8988T (cell line): ENCODE measurements at regions not wholly inside any gene's neighbourhood (a gene's known extent, or its start where the extent isn't known, plus 50 kb on each side); places are given as distances from the start of the nearest gene placed in this dataset.
"Not testable (repeated sequence)": the region's sequence is repeated elsewhere in the genome, so short reads cannot be mapped to it uniquely, and the experiment has no call there.

Experiments used
- DNase-seq: peaks from one replicate; pipeline ENCODE4 v3.0.0; 2011

DNA sequence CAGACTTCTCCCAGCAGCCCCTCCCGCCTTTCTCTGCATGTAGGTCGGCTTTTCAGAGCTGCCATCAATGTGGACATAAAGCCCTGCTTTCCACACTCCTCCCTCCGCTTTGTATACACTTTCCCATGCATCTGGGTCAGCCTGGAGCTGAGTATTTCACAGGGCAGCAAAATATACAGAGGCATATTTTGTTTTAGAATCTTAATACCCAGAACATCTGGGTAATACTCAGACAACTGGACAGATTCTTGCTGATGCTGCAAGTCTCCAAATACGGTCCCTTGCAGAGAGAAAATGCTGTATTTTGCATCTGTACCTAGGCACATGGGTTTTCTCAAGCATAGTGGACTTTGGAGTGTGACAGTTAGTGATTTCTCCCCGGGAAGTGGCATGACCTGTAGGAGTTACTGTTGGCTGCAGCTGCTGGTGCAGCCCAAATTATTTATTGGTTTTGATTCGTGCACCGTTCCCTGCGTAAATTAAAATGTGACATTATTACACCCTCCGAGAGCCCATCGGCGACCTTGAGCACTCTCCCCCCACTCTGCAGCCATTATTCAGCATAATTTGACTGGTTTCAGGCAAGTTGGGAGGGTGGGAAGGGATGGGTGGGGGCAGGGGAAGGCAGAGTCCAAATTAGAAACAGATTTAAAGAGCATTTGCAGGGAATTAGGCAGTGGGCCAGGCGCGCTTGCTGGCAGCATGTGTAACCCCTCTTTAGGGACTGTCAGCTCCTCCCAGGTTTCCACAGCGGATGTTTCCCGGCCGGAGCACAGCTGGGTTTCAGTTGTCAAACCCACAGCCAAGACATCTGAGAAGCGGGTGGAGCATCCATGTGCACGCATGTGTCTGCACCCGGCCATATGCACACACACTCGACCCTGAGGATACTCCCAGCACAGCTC is 100.8 kb downstream of the CPN2 start:
- no peak for DNase-seq

DNA sequence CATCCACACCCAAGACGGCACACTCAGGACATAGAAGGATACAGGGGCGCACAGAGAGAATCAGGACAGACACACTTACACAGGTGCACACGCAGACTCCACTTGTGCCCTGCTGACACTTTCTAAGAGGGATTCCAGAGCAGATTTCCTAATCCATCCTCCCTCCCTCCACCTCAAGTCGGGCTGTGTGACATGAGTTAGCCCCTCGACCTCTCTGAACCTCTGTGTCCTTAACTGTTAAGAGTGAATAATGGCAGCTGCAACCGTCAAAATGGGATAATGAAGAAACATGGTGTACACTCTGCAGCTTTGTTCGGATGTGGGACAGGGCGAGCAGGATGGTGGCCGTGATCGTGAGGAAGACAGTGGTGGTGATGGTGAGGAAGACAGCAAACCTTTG is 100.1 kb downstream of the CPN2 start:
- DNase-seq, result no peak

DNA sequence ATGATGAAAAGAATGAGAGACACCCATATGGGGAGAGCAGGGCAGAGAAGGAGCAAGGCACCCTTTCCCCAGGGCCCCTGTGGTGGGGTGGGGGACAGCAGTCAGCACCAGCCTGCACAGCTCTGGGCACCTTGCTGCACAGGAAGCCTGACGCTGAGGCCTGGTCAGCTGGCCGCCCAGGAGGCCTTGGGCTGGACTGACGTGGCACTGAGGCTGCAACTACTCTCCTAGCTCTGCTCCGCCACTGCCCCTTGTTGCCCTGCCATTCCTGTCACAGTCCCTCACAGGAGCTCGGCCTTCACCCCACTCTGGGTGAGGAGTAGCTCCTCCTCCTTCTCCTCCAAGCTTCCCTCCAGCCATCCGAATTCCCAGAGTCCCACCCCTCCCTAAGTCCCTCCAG is 99.7 kb downstream of the CPN2 start:
- no peak for DNase-seq

DNA sequence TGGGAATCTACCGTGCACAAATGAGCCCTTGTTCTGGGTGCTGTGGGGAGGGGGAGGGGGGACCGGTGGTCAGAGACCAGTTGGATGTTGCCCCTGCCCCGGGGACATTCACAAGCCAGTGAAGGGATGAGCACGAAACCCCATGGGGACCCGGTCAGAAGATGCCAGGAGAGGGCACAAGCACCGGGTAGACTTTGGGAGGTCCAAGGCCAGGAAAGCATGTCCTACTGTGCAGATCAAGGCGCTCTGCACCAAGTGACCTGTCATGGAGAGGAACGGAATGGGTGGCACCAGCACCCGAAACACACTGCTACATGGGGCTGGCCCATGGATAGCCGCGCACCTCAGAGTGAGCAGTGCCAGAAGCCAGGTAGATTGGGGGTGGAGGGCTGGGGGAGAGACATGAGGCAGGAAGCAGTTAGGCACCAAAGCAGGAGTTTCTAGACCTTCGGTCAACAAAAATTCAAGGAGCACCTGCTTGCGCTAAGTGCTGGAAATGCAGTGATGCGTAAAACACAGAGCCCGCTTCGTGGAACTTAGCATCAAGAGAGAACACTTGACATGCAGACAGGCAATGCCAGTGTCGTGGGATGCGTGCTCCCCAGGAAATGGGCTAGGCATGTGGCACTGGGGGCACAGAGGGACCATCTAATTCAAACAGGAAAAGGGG is 99.1 kb downstream of the CPN2 start:
- DNase-seq, result no peak

DNA sequence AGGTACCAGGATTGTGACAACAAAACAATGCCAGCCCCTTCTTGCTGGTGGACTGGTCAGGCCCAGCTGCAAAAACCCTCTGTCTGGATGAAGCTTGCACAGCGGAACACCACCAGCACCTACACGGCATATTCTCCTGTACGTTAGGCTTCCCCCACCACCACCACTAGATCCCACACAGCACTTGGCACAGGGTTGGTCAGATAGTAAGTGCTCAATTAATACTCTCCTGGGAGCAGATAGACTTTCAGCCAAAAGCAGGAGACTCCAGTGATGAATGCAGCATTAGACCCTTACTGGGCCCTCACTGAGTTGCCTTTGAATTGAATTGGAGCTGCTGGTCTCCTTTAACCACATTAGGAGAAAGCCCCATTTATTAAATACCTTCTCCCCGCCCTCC is 97.9 kb downstream of the CPN2 start:
- no peak for DNase-seq

DNA sequence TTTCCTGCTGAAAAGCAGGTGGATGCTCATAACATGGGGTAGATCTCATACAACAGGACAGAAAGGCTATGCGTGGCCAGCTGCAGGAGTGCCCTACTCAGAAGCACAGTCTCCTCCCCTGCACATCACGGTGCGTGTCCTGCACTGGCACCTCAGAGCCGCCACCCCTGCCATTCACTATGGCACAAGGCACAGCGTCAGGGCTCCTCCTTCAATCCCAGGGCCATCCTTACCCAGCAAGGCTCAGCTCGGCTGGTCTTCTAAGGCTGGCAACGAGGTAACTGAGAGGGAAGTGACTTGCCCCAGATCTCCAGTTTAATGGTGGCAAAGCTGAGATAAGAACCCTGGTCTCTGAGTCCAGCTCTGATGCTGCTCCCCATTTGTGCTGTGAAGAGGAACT is 97.1 kb downstream of the CPN2 start:
- DNase-seq, result no peak

DNA sequence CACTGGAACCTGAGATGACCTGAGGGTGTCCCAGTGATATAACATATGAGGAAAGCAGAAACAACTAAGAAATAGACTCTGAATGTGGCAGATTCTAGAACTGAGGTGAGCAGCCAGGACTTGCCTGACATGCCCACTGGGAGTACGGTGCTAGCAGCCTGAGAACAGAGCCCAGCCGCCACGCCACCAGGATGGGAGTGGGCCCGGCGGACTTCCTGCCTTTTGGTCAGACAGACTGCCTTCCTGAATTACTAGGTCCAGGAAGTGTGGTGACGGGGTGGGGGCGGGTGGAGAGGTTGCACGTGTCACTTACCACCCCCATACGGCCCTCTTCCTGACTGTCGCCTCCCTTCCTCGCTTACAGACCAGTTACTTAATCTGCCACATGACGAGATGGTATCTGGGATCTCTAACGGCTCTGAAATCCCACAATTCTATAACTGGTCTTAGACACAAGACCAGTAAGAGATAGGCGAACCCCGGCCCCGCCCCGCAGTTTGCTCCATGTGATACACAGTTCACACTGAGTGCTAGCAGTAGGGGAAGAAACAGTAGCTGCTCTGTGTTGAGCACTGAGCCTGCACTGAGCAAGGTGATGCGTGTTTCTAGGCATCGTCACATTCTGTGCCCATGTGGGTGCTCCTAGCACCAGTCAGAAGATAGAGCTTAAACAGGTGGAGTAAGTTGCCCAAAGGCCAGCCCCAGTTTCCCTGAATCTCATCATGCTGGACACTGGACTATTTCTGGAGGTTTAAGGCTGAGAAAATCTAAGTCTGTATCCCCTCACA is 95.7 kb downstream of the CPN2 start:
- DNase-seq, result no peak

DNA sequence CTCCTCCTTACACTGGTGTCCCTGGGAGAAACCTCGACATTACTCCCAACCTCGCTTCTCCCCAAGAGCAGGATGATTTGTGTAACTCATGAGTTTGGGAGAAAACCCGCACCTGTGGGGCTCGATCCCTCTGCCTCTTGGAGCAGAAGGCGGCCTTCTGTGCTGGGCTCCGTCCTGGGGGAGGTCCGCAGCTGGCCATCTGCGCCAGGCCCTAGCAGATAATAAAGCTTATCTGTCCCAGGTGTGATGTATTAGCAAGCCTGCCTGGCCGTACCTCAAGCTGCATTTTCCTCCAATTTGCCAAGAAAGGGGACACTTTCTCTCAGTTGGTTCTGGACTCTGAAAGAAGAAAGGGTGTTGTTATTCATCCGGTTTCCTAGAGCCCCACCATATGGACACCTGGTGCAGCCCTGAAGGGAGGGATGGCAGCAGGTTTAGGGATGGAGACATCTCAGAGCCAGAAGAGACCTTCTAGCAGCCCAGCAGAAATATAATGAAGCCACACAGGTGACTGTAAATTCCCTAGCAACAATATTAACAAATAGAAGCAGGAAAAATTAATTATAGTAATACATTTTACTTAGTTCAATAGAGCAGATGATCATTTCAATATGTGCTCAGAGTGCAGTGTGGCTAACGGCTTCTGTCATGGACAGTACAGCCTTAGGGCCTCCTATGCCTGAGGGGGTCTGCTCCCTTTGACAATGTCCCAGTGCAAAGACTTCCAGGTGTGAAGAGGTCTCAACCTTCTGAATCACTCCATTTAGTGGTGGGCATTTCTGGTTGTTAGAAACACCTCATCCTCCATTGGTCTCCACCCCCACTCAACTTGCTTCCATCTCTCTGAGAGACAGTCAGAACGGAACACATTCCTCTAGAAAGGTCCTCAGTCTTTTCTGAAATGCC is 94.8 kb downstream of the CPN2 start:
- DNase-seq, result no peak

DNA sequence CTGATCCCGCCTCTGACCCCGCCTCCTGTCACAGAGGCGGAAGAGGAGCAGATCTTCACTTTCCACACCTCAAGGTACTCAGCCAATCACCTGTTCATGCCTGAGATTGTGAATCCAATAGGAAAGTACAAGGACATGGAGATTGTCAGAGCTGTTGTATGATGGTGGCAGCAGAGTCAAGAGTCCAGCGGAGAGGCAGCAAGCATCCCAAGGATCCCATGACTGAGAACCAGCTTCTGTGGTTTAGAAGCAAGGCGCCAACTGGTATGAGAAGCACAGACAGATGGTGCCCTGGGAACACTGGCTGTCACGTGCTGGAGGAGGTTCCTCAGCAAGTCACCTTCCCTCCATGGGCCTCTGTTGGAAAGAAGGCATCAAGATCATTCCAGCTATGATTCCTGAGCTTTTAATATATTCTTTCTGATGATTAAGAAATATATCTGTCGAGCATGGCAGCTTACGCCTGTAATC is 93.9 kb downstream of the CPN2 start:
- no peak for DNase-seq

DNA sequence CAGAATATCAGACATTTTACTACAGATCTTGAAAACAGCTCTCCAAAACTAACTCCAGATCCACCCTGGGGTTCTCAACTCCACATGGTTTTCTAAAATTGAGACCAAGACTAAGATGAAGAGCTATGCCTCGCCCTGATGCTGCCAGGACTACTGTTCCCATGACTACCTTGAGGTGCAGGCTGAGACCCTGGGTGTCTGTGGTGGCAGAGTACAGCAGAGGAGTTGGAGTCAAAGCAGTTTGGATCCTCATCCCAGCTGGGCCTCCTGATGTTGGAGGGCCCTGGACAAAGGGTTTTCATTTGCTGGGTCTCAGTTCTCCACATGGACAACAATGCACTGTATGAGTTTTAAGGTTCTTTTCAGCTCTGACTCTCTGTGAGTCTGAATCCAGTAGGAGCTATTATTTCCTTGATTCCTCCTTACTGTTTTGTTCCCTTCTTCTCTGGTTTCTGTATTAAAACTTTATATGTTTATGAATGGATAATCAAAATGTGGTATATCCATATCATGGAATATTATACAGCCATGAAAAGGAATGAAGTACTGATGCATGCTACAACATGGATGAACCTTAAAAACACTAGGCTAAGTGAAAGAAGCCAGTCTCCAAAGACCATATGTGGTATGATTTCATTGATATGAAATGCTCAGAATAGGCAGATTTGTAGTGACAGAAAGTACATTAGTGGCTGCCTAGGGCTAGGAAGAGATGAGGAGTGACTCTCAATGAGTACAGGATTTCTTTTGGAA is 93.0 kb downstream of the CPN2 start:
- DNase-seq, result no peak

DNA sequence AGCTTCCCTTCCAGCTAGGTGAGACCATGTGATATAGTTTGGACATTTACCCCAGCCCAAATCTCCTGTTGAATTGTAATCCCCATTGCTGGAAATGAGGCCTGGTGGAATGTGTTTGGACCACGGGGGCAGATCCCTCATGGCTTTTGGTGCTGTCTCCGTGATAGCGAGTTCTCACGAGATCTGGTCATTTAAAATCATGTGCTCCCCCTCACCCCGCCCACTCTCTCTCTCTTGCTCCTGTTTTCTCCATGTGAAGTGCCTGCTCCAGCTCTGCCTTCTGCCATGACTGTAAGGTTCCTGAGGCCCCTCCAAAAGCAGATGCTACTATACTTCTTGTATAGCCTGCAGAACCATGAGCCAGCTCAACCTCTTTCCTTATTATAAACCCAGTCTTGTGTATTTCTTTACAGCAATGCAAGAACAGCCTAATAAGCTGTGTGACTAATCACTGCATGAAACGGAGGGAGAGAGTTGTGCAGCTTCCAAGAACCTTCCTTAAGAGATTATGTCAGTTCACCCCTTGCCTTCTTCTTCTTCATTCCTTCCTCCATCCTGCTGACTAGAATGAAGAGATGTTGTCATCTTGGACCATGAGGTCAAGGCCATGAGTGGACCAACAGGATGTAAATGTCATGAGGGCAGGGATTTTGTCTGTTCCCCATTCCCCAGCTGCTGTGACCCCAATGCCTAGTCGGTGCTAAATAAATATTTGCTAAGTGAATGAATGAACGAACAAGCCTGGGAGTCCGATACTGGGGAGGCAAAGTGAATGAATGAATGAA is 91.0 kb downstream of the CPN2 start:
- no peak for DNase-seq

DNA sequence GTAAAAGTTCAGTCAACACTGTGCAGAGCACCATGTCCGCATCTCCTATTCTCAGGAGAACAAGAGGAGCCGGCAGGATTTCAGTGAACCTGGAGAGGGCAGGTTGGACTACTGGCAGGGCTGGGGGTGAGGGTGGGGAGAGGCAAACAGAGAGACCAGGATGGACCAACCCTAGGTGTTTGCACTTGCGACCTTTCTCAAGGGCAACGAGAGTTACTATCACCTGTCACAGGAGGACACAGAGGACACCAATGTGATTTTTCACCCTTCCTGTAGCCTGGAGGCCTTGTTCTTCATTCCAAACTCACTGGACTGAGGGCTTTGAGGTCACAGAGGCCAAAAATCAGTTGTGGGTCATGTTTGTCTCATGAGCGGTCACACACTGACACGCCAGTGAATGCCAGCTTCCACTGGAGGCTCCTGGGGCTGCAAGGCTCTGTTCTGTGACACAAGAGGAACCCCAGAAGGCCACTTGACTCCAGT is 89.5 kb downstream of the CPN2 start:
- DNase-seq, result no peak

DNA sequence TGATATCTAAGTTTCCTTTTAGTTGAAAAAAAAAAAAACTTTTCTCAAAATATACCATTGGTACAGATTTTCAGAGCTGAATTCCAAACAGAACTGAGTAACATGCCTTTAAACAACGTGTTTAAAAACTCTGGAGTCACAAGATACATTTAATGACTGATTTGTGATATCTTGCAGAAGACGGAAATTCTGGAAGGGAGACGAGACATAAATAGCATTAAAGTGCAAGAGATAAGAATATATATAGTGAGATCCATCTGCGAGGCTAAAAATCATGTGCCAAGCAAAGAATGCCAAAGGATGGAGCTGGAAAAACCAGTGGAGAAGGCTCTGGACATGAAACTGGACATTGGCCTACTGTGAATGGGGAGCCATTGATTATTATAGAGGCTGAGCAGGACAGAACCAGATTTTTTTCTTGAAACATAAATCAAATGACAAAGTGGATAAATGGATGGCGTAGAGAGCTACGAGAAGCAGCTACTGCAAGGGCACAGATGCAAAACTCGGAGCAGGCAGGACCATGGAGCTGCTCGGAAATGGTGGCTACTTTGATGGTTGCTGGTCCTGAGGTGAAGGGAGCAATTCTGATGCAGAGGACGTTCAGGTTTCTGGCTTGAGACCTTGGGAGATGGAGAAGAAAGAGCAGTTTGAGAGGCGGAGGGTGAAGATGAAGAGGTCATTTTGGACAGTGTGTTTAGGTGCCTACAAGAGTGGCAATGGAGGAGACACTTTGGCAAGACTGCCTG is 88.8 kb downstream of the CPN2 start:
- DNase-seq, result no peak

DNA sequence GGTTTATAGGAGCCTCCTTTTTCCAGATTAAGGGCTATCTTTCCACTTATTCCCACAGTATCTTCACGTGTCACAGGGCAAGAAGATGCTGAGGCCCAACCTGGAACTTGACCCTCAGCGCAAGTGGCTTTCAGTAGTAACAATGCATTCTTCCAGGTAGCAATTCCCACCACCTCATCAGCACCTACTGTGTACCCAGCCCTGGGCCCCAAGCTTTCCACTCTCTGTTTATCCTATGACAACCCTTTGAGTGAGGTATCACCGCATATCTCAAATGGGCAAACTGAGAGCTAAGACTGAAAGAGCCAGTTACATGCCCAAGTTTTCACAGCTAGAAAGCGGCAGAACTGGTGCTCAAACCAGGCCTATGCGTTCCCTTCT is 88.2 kb downstream of the CPN2 start:
- no peak for DNase-seq

DNA sequence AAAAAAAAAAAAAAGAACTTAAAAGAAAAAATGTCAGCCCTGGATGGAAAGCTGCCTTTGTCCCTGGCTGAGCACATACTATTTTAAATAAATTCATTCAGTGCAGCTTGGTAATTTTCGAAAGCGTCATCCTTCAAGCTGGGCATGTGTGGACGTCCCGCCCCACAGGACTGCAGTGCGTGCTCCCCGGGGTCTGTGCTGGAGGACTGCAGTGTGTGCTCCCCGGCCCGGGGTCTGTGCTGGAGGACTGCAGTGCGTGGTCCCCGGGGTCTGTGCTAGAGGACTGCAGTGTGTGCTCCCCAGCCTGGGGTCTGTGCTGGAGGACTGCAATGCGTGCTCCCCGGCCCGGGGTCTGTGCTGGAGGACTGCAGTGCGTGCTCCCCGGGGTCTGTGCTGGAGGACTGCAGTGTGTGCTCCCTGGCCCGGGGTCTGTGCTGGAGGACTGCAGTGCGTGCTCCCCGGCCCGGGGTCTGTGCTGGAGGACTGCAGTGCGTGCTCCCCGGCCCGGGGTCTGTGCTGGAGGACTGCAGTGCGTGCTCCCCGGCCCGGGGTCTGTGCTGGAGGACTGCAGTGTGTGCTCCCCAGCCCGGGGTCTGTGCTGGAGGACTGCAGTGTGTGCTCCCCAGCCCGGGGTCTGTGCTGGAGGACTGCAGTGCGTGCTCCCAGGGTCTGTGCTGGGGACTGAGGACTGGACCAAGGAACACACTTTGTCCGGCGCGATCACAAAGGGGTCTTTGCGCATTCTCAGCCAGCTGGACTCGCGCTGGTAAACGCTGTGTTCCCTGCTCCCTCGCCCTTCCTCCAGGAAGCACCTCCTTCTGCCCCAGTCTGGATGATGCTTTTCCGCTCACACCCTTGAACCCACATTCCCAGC is 86.3 kb downstream of the CPN2 start:
- DNase-seq, result not testable (repeated sequence)

DNA sequence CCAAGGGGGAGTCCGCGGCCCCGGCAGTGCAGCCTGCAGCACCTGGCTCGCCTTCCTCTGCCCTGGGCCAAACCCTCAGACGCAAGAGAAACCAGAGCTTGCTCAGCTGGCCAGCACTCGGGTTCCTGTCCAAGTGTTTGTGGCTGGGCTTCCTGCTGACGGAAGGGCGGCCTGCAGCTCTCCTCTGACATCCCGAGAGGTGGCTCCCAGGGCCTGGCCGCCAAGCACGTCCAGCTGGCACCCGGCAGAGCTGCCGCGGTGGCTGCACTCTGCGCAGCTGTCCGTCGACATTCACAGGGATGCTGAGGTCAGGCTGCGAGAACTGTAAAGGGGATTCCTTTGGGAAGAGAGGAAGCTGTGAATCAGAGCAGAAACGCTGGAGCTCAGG is 85.6 kb downstream of the CPN2 start:
- no peak for DNase-seq

DNA sequence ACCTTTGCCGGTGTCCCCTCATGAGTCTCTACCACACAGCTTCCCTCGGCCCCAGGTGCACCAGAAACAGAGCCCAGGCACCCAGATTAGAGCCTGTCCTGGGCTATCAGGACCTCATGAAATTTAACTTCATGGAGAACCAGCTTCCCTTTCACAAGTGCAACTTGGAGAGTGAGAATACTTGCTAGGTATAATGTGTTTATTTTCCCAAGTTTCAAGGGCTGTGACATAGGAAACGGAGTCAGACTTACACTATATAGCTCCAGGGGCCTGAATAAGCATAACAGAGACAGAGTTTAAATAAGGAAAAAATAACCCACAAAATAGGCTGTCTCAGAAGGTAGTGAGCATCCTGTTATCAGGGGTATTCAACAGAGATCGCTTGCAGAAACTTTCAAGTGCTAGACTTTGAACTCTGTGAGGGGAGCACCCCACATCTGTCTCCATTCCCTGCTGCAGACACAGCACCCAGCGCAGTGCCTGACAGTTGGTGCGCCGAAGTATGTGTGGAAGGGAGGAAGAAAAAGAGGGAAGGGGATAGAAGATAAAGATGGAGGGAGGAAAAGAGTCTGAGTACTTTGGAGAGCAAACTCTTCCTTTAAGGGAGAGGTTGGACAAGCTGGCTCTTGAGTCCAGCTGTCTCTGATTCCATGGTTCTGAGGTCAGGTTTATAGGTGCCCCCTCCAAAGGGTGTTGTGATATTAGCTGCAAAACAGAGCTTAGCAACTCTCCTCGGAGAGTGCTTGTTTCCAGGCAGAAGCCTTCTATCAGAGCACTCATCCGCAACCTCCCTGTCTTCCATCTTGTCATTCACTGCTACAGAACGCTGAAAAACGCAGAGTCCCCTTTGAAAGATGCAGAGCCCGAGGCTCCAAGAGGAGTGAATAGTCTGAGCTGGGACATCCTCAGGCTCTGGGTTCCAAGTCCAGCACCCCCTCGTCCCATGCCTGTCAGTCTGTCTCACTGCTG is 84.8 kb downstream of the CPN2 start:
- no peak for DNase-seq
